HEK293 (cell line): ENCODE measurements at regions not wholly inside any gene's neighbourhood (a gene's known extent, or its start where the extent isn't known, plus 50 kb on each side); places are given as distances from the start of the nearest gene placed in this dataset.

ENCODE experiments used
- CTCF ChIA-PET: fragments of 350-600 bp; formaldehyde crosslinking; extraction: SDS; loops from one replicate; lab custom pipeline; 2021; ENCODE audit warnings: antibody characterized with exemption; lab: Yijun Ruan, JAX
- POLR2A ChIA-PET: fragments of 300-600 bp; formaldehyde crosslinking; extraction: SDS; loops from one replicate; lab custom pipeline; 2020; ENCODE audit warnings: antibody characterized with exemption, inconsistent platforms; lab: Yijun Ruan, JAX
- H3K27ac ChIP-seq: fragments of 200-500 bp; sonication (Bioruptor generic); 2 replicates; pipeline ENCODE4 v1.5.1; 2014; ENCODE audit warnings: low read depth, low read length, control low read depth, inconsistent platforms; ENCODE audit errors: extremely low read depth
- H3K36me3 ChIP-seq, 2 experiments: fragments of 200-500 bp in 1 of 2; sonication (Bioruptor generic) in 1 of 2; 1 replicate in 1 of 2; 2 replicates in 1 of 2; pipeline ENCODE4 v1.5.1; 2014 to 2017; ENCODE audit warnings: inconsistent platforms in 2 of 2, low read length in 2 of 2; ENCODE audit not compliant: control insufficient read depth in 2 of 2, insufficient read depth in 1 of 2
- H3K4me1 ChIP-seq: fragments of 200-500 bp; sonication (Bioruptor generic); 2 replicates; pipeline ENCODE4 v1.5.1; 2014; ENCODE audit warnings: mild to moderate bottlenecking, low read length, inconsistent platforms; ENCODE audit not compliant: control insufficient read depth, insufficient read depth
- H3K4me3 ChIP-seq: 2 replicates; pipeline ENCODE4 v1.5.1; 2011; ENCODE audit warnings: low read depth, mild to moderate bottlenecking, control low read depth, low read length, moderate library complexity
- H3K9me3 ChIP-seq: fragments of 200-500 bp; sonication (Bioruptor generic); 2 replicates; pipeline ENCODE4 v1.5.1; 2014; ENCODE audit warnings: low read depth, low read length, inconsistent platforms; ENCODE audit not compliant: control insufficient read depth, insufficient read depth
- ATF2 ChIP-seq: fragments of 450-650 bp; formaldehyde crosslinking; IDR thresholded peaks from 2 replicates; pipeline ENCODE4 v1.5.1; 2016; ENCODE audit warnings: missing biosample characterization, missing genetic modification characterization, low read depth
- GLI4 ChIP-seq: fragments of 450-650 bp; formaldehyde crosslinking; IDR thresholded peaks from 2 replicates; pipeline ENCODE4 v1.5.1; 2016; ENCODE audit warnings: missing biosample characterization, missing genetic modification characterization
- GLIS1 ChIP-seq: fragments of 450-650 bp; formaldehyde crosslinking; IDR thresholded peaks from 2 replicates; pipeline ENCODE4 v1.5.1; 2016; ENCODE audit warnings: missing biosample characterization, missing genetic modification characterization
- RBAK ChIP-seq: fragments of 450-650 bp; formaldehyde crosslinking; IDR thresholded peaks from 2 replicates; pipeline ENCODE4 v1.5.1; 2016; ENCODE audit warnings: missing biosample characterization, missing genetic modification characterization
- TRIM28 ChIP-seq: IDR thresholded peaks from 2 replicates; pipeline ENCODE4 v1.6.1; 2011; ENCODE audit warnings: low read length, control low read depth, borderline replicate concordance
- ZBTB11 ChIP-seq: fragments of 450-650 bp; formaldehyde crosslinking; conservative IDR thresholded peaks from 2 replicates; pipeline ENCODE4 v1.5.1; 2016; ENCODE audit warnings: low read depth, missing biosample characterization, missing genetic modification characterization
- ZFP69B ChIP-seq: fragments of 450-650 bp; formaldehyde crosslinking; IDR thresholded peaks from 2 replicates; pipeline ENCODE4 v1.5.1; 2016; ENCODE audit warnings: missing biosample characterization, missing genetic modification characterization
- ZNF138 ChIP-seq: fragments of 450-650 bp; formaldehyde crosslinking; IDR thresholded peaks from 2 replicates; pipeline ENCODE4 v1.5.1; 2016; ENCODE audit warnings: missing biosample characterization, missing genetic modification characterization, borderline replicate concordance
- ZNF148 ChIP-seq: fragments of 450-650 bp; formaldehyde crosslinking; IDR thresholded peaks from 2 replicates; pipeline ENCODE4 v1.5.0; 2017; ENCODE audit warnings: missing biosample characterization, missing genetic modification characterization, borderline replicate concordance
- ZNF223 ChIP-seq: fragments of 450-650 bp; formaldehyde crosslinking; IDR thresholded peaks from 2 replicates; pipeline ENCODE4 v1.5.1; 2016; ENCODE audit warnings: missing biosample characterization, missing genetic modification characterization
- ZNF391 ChIP-seq: fragments of 450-650 bp; formaldehyde crosslinking; IDR thresholded peaks from 2 replicates; pipeline ENCODE4 v1.5.1; 2016; ENCODE audit warnings: low read depth, missing biosample characterization, missing genetic modification characterization, borderline replicate concordance
- ZNF433 ChIP-seq: fragments of 450-650 bp; formaldehyde crosslinking; IDR thresholded peaks from 2 replicates; pipeline ENCODE4 v1.5.1; 2016; ENCODE audit warnings: missing biosample characterization, missing genetic modification characterization, low read depth
- ZNF449 ChIP-seq: fragments of 450-650 bp; formaldehyde crosslinking; IDR thresholded peaks from 2 replicates; pipeline ENCODE4 v1.5.1; 2017; ENCODE audit warnings: missing biosample characterization, mild to moderate bottlenecking, missing genetic modification characterization, moderate library complexity
- ZNF473 ChIP-seq: fragments of 450-650 bp; formaldehyde crosslinking; IDR thresholded peaks from 2 replicates; pipeline ENCODE4 v1.5.1; 2017; ENCODE audit warnings: missing biosample characterization, missing genetic modification characterization
- ZNF488 ChIP-seq: fragments of 450-650 bp; formaldehyde crosslinking; IDR thresholded peaks from 2 replicates; pipeline ENCODE4 v1.5.1; 2016; ENCODE audit warnings: missing biosample characterization, missing genetic modification characterization
- ZNF518A ChIP-seq: fragments of 450-650 bp; formaldehyde crosslinking; conservative IDR thresholded peaks from 2 replicates; pipeline ENCODE4 v1.5.1; 2016; ENCODE audit warnings: low read depth, missing biosample characterization, missing genetic modification characterization
- ZNF530 ChIP-seq: fragments of 450-650 bp; formaldehyde crosslinking; IDR thresholded peaks from 2 replicates; pipeline ENCODE4 v1.5.1; 2016; ENCODE audit warnings: low read depth, missing biosample characterization, missing genetic modification characterization
- ZNF561 ChIP-seq: fragments of 450-650 bp; IDR thresholded peaks from 2 replicates; pipeline ENCODE4 v1.5.1; 2018; ENCODE audit warnings: missing biosample characterization, missing genetic modification characterization, borderline replicate concordance
- ZSCAN4 ChIP-seq: fragments of 450-650 bp; formaldehyde crosslinking; IDR thresholded peaks from 2 replicates; pipeline ENCODE4 v1.5.1; 2017; ENCODE audit warnings: missing biosample characterization, missing genetic modification characterization

- Histone ChIP-seq H3K36me3 (no peaks in the 10 kb centered on the region), H3K27ac (no peak overlapping the region), H3K4me1 (no peaks in the 10 kb centered on the region), H3K9me3 (no peaks in the 10 kb centered on the region), H3K4me3 (no peak overlapping the region)
- TF ChIP-seq ZNF391 (tag by site-specific recombination) (no peak), ZNF473 (tag by site-specific recombination) (no peak), ZNF561 (no peak), ZFP69B (no peak)
- ChIA-PET CTCF (no interaction called here), POLR2A (no interaction called here)
These were observed 457.8 kb downstream of the QKI start for GRCh38 chr6:163872335-163872734.

GRCh38 chr6:163871616-163872015 is 457.1 kb downstream of the QKI start:
- CTCF ChIA-PET, result interaction anchor here (0.6 to 0.8 kb wide), 2 partner anchors 39 to 372 kb away, joined by 3 to 5 read pairs; no protein-coding TSS in a partner anchor
- H3K4me1 ChIP-seq, result no peaks in the 10 kb centered on the region
- no peaks in the 10 kb centered on the region for H3K36me3 ChIP-seq
- POLR2A ChIA-PET, result no interaction called here
- TF ChIP-seq ZBTB11 (tag by site-specific recombination), result no peak
- TF ChIP-seq ZNF518A (tag by site-specific recombination), result no peak
- TF ChIP-seq RBAK, result no peak
- TF ChIP-seq ZNF148 (tag by site-specific recombination), result no peak
- no peak for TF ChIP-seq ZNF223 (tag by site-specific recombination)
- no peak for TF ChIP-seq TRIM28
- no peak for TF ChIP-seq ATF2 (tag by site-specific recombination)
- no peak for TF ChIP-seq ZNF449 (tag by site-specific recombination)
- TF ChIP-seq ZNF433, result no peak
- no peak for TF ChIP-seq ZSCAN4
- TF ChIP-seq GLIS1 (tag by site-specific recombination), result no peak
- no peak for TF ChIP-seq ZNF138 (tag by site-specific recombination)
- TF ChIP-seq ZNF488 (tag by site-specific recombination), result no peak
- TF ChIP-seq ZNF530 (tag by site-specific recombination), result no peak
- TF ChIP-seq GLI4 (tag by site-specific recombination), result no peak
- H3K9me3 ChIP-seq, result no peaks in the 10 kb centered on the region
- H3K4me3 ChIP-seq, result no peak overlapping the region
- H3K27ac ChIP-seq, result no peak overlapping the region
